ENCODE measurements at regions not wholly inside any gene's neighbourhood (a gene's known extent, or its start where the extent isn't known, plus 50 kb on each side); places are given as distances from the start of the nearest gene placed in this dataset.

- WGBS (ENCODE audit: insufficient coverage, insufficient replicate concordance, low lambda C conversion rate, missing lambda C conversion rate), result 0% methylated on average over 3 of the region's 3 CpGs
- H3K9me3 ChIP-seq (replicated peaks; ENCODE audit: control insufficient read depth, insufficient read depth, low read length), result no peaks in the 10 kb centered on the region
- POLR2A ChIA-PET, result no interaction called here
- ATAC-seq, result no peak
- H3K4me2 ChIP-seq (ENCODE audit: control insufficient read depth, insufficient read depth), result no peak overlapping the region
- in situ Hi-C loops (cut with MboI) (no loop called here), intact Hi-C loops (cut with micrococcal nuclease; ENCODE audit: unreplicated experiment) (no loop called here)
- H3K4me3 ChIP-seq, result no peak overlapping the region
- no peak overlapping the region for H3K27ac ChIP-seq (ENCODE audit: control insufficient read depth, insufficient read depth)
- no TSS peak for BruUV-seq (replicated peaks)
- no peaks in the 10 kb centered on the region for H3K79me2 ChIP-seq (ENCODE audit: control insufficient read depth, insufficient read depth, low read length)
- H3K9ac ChIP-seq (ENCODE audit: control insufficient read depth, insufficient read depth, low read length), result no peak overlapping the region
- peaks cover 0 to 1% of the 10 kb centered on the region in 2 experiments; a peak in 1 of 4 replicates for H3K27me3 ChIP-seq (replicated peaks in 1 of 2; ENCODE audit: control insufficient read depth in 2 of 2, insufficient read depth in 2 of 2, low read length in 1 of 2)
- no peaks in the 10 kb centered on the region for H3K4me1 ChIP-seq (ENCODE audit: control insufficient read depth, insufficient read depth, low read length)
- SMC1A ChIA-PET (ENCODE audit: uncharacterized antibody, unreplicated experiment), result no interaction called here
- H4K20me1 ChIP-seq (ENCODE audit: control insufficient read depth, insufficient read depth), result no peaks in the 10 kb centered on the region
- no peak for FAIRE-seq
- H2AFZ ChIP-seq (ENCODE audit: control insufficient read depth, low read depth, low read length), result no peak overlapping the region
- RAD21 ChIA-PET (ENCODE audit: unreplicated experiment), result no interaction called here
- H3K36me3 ChIP-seq (ENCODE audit: control insufficient read depth in 2 of 2, insufficient read depth in 2 of 2, low read length in 1 of 2), result no peaks in the 10 kb centered on the region
- DNase-seq (ENCODE audit: low read depth, low spot score), result no peak
- CTCF ChIA-PET, result interaction anchor here (1.0 kb wide), 1 partner anchor 31 kb away, joined by 3 read pairs; no protein-coding TSS in a partner anchor
- TF ChIP-seq WRNIP1 (IDR thresholded peaks at IDR 0.05; ENCODE audit: borderline replicate concordance, low read depth, low read length) (no peak), BHLHE40 (IDR thresholded peaks at IDR 0.05; ENCODE audit: borderline replicate concordance in 1 of 2, low read depth in 2 of 2, low read length in 1 of 2) (no peak), NFXL1 (IDR thresholded peaks at IDR 0.05; ENCODE audit: borderline replicate concordance) (no peak), JUNB (IDR thresholded peaks at IDR 0.05) (no peak), NRF1 (conservative IDR thresholded peaks at IDR 0.05; ENCODE audit: low read depth, low read length) (no peak), ZBTB11 (CRISPR knock-in tag; IDR thresholded peaks at IDR 0.05) (no peak), BACH1 (IDR thresholded peaks at IDR 0.05; ENCODE audit: borderline replicate concordance) (no peak), NFYB (IDR thresholded peaks at IDR 0.05; ENCODE audit: insufficient read depth, low read depth, low read length) (no peak), CBX5 (IDR thresholded peaks at IDR 0.05; ENCODE audit: low read depth) (no peak), SMAD5 (IDR thresholded peaks at IDR 0.05; ENCODE audit: low read depth) (no peak)
- TF ChIP-seq, protein P1, sequence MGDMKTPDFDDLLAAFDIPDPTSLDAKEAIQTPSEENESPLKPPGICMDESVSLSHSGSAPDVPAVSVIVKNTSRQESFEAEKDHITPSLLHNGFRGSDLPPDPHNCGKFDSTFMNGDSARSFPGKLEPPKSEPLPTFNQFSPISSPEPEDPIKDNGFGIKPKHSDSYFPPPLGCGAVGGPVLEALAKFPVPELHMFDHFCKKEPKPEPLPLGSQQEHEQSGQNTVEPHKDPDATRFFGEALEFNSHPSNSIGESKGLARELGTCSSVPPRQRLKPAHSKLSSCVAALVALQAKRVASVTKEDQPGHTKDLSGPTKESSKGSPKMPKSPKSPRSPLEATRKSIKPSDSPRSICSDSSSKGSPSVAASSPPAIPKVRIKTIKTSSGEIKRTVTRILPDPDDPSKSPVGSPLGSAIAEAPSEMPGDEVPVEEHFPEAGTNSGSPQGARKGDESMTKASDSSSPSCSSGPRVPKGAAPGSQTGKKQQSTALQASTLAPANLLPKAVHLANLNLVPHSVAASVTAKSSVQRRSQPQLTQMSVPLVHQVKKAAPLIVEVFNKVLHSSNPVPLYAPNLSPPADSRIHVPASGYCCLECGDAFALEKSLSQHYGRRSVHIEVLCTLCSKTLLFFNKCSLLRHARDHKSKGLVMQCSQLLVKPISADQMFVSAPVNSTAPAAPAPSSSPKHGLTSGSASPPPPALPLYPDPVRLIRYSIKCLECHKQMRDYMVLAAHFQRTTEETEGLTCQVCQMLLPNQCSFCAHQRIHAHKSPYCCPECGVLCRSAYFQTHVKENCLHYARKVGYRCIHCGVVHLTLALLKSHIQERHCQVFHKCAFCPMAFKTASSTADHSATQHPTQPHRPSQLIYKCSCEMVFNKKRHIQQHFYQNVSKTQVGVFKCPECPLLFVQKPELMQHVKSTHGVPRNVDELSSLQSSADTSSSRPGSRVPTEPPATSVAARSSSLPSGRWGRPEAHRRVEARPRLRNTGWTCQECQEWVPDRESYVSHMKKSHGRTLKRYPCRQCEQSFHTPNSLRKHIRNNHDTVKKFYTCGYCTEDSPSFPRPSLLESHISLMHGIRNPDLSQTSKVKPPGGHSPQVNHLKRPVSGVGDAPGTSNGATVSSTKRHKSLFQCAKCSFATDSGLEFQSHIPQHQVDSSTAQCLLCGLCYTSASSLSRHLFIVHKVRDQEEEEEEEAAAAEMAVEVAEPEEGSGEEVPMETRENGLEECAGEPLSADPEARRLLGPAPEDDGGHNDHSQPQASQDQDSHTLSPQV (IDR thresholded peaks at IDR 0.05), result no peak
- TF ChIP-seq, protein P2, sequence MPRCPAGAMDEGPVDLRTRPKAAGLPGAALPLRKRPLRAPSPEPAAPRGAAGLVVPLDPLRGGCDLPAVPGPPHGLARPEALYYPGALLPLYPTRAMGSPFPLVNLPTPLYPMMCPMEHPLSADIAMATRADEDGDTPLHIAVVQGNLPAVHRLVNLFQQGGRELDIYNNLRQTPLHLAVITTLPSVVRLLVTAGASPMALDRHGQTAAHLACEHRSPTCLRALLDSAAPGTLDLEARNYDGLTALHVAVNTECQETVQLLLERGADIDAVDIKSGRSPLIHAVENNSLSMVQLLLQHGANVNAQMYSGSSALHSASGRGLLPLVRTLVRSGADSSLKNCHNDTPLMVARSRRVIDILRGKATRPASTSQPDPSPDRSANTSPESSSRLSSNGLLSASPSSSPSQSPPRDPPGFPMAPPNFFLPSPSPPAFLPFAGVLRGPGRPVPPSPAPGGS (IDR thresholded peaks at IDR 0.05; ENCODE audit: borderline replicate concordance, insufficient read depth, low read depth, low read length, poor library complexity, severe bottlenecking), result no peak
- TF ChIP-seq, protein P3, sequence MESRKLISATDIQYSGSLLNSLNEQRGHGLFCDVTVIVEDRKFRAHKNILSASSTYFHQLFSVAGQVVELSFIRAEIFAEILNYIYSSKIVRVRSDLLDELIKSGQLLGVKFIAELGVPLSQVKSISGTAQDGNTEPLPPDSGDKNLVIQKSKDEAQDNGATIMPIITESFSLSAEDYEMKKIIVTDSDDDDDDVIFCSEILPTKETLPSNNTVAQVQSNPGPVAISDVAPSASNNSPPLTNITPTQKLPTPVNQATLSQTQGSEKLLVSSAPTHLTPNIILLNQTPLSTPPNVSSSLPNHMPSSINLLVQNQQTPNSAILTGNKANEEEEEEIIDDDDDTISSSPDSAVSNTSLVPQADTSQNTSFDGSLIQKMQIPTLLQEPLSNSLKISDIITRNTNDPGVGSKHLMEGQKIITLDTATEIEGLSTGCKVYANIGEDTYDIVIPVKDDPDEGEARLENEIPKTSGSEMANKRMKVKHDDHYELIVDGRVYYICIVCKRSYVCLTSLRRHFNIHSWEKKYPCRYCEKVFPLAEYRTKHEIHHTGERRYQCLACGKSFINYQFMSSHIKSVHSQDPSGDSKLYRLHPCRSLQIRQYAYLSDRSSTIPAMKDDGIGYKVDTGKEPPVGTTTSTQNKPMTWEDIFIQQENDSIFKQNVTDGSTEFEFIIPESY (IDR thresholded peaks at IDR 0.05), result no peak
Measured at GRCh38 chr5:109944461-109944860, 254.7 kb downstream of the MAN2A1 start.

Data from GM12878 (cell line).